ENCODE measurements at regions not wholly inside any gene's neighbourhood (a gene's known extent, or its start where the extent isn't known, plus 50 kb on each side); places are given as distances from the start of the nearest gene placed in this dataset.

DNA sequence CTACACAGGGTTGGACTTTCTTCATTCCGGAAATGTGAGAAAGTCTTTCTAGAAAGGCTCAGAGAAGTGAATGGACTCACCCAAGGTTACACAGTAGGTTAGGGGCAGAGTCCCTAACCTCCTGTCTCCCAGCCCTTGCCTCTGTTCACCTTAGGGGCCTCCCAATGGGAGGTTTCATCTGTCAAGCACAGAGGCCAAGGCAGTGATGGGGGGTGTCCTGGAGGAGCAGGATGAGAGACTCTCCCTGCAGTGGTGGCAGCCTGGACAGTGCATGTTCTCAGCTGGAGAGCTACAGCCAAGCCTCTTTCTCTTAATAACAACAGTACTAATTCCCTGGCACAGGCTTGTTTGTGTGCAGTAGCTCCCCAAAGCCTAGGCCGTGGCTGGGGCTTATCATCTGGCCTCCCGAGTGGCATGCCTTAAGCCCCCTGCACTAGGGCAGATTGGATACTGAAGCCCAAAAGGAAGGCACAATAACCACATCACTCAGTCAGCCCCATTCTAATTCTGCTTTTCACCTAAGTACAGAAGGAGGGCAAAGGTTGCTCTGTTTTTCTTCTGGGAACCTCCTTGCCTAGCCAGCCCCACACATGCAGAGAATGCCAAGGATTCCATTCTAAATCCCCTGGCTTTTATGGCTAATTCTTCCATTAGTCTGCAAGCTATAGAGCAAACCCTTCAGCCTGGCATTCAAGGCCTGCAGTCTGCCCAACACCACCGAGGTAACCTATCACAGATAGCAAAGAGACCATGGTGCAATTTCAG lies 50.2 kb upstream of the XPA start:
- DNase-seq, result peak; percentile 83

- DNase-seq, result peak; percentile 46
Observed at GRCh38 chr9:97748525-97748924, 51.4 kb upstream of the XPA start.

DNA sequence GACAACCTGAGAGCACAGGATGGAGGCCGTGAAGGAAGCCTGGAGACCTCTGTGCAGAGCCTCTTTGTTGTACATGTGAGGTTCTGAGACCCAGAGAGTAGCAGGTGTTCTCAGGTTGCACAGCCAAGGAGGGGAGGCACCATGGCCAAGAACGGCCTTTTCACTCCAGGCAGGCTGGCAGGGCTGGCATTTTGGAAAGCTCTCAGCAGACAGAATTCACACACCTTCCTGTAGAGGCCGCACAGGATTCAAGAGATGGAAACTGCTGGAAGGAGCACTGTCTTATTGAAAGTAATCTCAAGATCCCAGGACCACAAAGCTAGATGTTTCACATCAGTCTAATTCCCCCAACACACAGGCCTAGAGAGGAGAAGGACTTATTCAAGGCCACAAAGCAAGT lies 52.8 kb upstream of the XPA start:
- peak; percentile 35 for DNase-seq

- no peak for DNase-seq
Observed at GRCh38 chr9:97751531-97751930, 54.4 kb upstream of the XPA start.

DNA sequence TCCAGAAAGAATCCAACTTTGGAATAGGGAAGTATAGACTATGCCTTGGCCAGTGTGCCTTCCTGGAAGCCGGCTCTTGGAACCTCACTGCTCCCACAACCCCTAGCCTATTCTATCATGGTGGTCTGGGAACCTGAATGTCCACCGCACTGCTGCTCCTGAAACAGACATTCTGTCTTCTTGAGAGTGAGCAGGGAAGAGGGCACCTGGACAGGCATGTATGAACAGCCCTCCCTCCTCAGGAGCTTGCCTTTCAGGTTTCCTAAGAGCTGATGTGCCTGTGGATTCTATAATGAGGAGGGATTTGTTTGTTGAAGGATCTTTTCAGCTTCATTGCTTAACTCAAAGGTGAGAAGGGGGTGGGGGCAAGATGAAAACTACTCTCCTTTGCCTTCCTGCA lies 55.1 kb upstream of the XPA start:
- DNase-seq, result peak; percentile 24

GRCh38 chr9:97753364-97753763 lies 56.2 kb upstream of the XPA start:
- no peak for DNase-seq

DNA sequence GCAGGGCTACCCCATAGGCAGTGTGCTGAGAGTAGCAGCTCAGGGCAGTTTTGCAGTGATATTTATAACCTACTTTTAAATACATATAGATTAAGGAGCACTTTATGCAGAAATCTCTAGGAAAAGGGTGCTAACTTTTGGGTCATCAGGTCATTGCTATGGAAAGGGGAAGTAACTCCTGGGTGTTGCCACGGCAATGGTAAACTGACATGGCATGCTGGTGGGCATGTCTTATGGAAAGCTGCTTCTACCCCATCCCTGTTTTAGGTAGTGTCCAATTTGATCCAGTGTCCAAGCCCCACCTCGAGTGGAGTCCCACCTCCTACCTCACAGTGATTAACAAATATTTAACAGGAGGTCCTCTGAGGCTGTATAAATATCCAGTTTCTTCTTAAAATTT lies 56.8 kb upstream of the XPA start:
- peak; percentile 10 for DNase-seq

- DNase-seq, result no peak
Observed at GRCh38 chr9:97755618-97756267, 58.6 kb upstream of the XPA start.

DNA sequence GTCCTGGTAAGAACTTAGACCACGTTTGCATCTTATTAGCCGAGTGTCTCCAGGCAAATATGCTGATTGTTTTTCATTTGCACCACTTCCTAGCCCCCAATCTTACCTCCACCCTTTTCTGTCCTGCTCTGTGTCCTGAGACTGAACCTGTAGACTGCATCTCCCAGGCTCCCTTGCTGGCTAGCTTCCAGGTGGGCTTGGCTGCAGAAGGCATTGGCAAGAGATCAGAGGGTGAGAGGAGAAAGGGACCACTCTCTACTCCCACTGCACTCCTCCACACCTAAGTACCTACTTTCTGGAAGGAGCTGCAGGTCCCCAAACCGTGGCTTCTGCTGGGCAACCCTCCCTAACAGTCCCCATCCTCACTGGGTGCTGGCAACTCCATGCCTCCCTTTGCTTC lies 59.9 kb upstream of the XPA start:
- DNase-seq, result no peak

GRCh38 chr9:97758334-97758916 lies 61.3 kb upstream of the XPA start:
- DNase-seq, result no peak

- DNase-seq, result no peak
Observed at GRCh38 chr9:97759581-97760288, 62.6 kb upstream of the XPA start.

- DNase-seq, result no peak
Observed at GRCh38 chr9:97761056-97761598, 64.0 kb upstream of the XPA start.

- no peak for DNase-seq
Observed at GRCh38 chr9:97761879-97762278, 64.7 kb upstream of the XPA start.

DNA sequence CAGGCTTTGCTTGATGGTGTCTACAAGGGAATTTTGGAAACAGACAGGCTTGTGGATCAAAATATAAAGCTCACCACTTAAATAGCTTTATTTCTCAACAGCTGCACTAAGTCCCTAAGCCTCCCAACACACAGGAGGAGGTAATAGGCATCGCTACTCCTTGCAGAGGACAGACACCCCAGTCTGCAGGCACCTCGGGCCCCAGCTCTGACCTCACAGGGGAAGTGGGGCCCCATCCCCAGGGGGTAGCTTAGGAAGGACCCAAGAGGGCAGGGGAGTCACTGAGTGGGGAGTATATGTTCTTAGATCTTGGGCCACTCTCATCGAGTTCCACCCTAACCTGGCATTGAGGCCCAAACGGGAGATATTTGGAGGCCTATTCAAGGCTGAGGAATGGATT lies 66.7 kb upstream of the XPA start:
- DNase-seq, result no peak

GRCh38 chr9:97766092-97766491 lies 69.0 kb upstream of the XPA start:
- DNase-seq, result peak; percentile 60

DNA sequence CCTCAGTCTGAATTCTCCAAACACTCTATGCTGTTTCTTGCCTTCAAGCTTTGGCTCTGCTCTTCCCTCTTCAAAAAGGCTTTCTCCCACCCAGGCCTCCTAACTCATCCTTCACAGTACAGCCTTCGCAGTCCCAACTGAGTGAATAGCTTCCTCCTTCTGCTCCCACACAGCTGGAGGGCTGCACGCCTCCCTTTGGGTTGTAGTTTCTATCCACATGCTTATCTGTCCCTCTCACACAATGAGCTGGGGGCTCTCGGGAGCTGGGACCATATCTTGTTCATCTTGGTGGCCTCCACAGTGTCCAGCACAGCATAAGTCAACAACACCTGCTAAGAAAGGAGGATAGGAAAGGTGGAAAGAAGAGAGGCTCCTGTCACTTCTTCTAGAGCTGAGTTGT lies 69.5 kb upstream of the XPA start:
- DNase-seq, result no peak

GRCh38 chr9:97767891-97768290 lies 70.8 kb upstream of the XPA start:
- DNase-seq, result no peak

GRCh38 chr9:97768746-97769145 lies 71.6 kb upstream of the XPA start:
- no peak for DNase-seq

GRCh38 chr9:97769208-97769607 lies 72.1 kb upstream of the XPA start:
- DNase-seq, result peak; percentile 42

DNA sequence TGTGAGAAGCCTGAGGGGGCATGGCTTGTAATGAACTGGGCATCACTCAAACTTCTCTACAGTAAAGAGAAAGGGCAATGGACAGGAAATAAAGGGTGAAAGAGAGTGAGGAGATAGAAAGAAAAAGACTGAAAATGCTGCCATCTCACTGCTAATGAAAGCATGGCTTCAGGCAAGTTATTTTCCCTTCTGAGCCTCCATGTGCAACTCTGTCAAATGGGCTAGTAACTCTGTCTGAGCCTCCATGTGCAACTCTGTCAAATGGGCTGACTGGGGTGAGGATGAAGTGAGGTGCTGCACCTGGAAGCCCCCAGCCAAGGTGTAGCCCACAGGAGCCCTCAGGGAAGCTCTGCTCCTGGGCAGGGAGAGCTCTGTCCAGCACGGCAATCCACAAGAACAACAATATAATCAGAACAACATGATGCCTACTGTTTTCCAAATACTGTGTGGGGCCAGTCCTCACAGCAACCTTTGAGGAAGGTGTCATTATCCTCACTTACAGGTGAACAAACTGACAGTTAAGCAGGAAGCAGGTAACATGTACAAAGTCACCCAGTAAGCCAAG lies 73.8 kb upstream of the XPA start:
- no peak for DNase-seq

- no peak for DNase-seq
Observed at GRCh38 chr9:97771641-97772040, 74.5 kb upstream of the XPA start.

GRCh38 chr9:97772145-97772544 lies 75.0 kb upstream of the XPA start:
- no peak for DNase-seq

DNA sequence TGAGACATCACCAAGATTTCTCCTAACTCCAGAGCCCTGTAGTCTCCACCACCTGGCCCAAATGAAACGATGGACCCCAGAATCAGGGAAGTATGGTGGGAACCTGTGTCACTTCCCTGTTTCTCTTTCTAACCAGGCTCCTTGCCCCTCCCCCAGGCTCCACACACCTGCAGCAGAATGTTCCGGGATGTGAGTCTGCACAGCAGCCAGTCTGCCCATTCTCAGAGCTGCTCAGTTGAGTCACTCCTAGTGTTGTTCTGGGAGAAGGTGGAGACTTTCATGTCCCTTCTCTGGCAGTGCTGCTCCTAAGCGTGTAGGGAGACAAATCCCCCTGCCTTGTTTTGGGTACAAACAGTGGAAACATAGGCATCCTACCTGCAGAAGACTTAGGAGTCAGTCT lies 76.0 kb upstream of the XPA start:
- DNase-seq, result no peak
